ENCODE measurements at regions not wholly inside any gene's neighbourhood (a gene's known extent, or its start where the extent isn't known, plus 50 kb on each side); places are given as distances from the start of the nearest gene placed in this dataset.
A peak's percentile ranks its signal among the peaks of the same experiment; 100 is the strongest.

GRCh38 chr22:48089601-48090331, 1327.3 kb downstream of the TBC1D22A start:
- no peak overlapping the region for H3K27ac ChIP-seq
- H3K4me3 ChIP-seq = no peak overlapping the region
- H3K4me1 ChIP-seq (replicated peaks in 1 of 2) = no peaks in the 10 kb centered on the region
- 0 to 90% (median 36%) methylated on average over 2 to 9 of the region's 19 CpGs; no CpG with 5 or more reads in 4 of the 10 experiments for WGBS, 10 experiments
- in situ Hi-C loops (cut with MboI; ENCODE audit: low pct_unique_long_range_greater_than_20kb in 2 of 9, low sequenced_read_pairs in 9 of 9, unreplicated experiment in 9 of 9) = no loop called here
- peak in 4 of 8 experiments; percentile 45 to 94 (median 82) for ATAC-seq (replicated peaks in 6 of 8)

DNA sequence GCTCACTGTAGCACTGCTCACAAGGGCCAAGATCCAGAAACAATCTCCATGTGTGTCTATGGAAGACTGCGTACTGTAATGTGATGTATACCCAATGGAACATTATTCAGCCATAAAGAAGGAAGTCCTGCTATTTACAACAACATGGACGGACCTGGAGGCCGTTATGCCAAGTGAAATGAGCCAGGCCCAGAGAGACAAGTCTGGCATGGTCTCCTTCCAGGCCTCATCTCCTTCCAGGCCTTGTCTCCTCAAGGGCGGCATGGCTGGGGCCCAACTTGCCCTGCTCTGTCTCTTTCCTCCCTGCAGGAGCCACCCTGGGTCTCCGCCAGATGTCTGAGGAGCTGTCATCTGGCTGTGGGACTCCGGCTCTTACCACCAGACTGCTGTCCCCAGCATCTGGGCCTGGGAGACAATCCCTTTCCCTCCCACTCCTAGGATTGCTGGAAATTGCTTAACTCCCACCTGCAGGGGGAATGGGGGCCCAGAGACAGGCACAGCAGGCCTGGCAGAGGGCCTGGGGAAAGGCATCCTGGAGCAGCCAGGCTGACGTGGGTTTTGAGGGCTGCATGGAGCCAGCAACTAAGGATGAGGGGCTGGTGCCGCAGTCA, 1326.6 kb downstream of the TBC1D22A start:
- 7 to 90% (median 26%) methylated on average over 1 to 4 of the region's 8 CpGs; no CpG with 5 or more reads in 4 of the 10 experiments for WGBS, 10 experiments
- in situ Hi-C loops (cut with MboI; ENCODE audit: low pct_unique_long_range_greater_than_20kb in 2 of 9, low sequenced_read_pairs in 9 of 9, unreplicated experiment in 9 of 9) = no loop called here
- no peak overlapping the region for H3K27ac ChIP-seq

GRCh38 chr22:48088251-48088650, 1325.8 kb downstream of the TBC1D22A start:
- H3K27ac ChIP-seq = no peak overlapping the region
- in situ Hi-C loops (cut with MboI; ENCODE audit: low pct_unique_long_range_greater_than_20kb in 2 of 9, low sequenced_read_pairs in 9 of 9, unreplicated experiment in 9 of 9) = no loop called here
- no peak for ATAC-seq (replicated peaks in 6 of 8)
- 4 to 100% (median 27%) methylated on average over 2 to 5 of the region's 5 CpGs for WGBS, 10 experiments
- no peaks in the 10 kb centered on the region for H3K4me1 ChIP-seq (replicated peaks in 1 of 2)
- H3K4me3 ChIP-seq = no peak overlapping the region

More for the DNA sequence above, 1326.6 kb downstream of the TBC1D22A start:
- no peaks in the 10 kb centered on the region for H3K4me1 ChIP-seq (replicated peaks in 1 of 2)
- no peak for ATAC-seq (replicated peaks in 6 of 8)
- no peak overlapping the region for H3K4me3 ChIP-seq

DNA sequence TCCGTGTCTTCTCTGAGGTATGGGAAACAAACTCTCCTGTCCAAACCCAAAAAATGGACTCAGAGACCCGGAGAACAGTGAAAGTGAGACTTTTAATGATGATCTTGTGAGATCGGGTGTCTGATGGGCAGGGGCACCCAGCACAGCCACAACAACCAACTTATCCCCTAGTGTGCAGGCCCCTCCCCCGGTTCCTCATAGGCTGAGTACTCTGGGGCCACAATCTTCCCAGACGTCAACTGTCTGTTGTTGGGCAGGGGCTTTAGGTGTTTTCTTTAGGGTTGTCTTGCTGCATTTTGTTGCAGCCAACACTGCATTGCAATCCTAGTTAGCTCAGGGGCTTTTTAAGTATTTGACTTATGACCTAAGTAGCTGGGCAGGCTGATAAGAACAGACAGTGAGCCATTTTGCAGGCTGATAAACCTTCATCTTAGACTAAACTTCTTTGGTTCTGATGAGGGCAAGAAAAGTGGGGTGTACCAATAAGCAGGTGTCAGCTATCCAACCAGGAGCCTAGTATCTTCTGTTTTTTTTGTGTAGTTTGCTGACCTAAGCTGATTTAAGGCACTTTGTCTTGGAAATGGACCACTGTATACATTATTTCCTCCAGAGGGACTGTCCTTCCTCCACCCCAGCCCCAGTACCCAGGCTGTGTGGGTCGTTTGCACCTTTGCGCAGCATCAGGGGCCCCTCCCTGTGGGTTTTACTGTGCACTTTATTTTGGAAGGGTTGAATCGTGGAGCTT, 1323.6 kb downstream of the TBC1D22A start:
- H3K4me3 ChIP-seq = no peak overlapping the region
- H3K27ac ChIP-seq = no peak overlapping the region
- 0 to 84% (median 33%) methylated on average over 1 to 7 of the region's 8 CpGs; no CpG with 5 or more reads in 3 of the 10 experiments for WGBS, 10 experiments
- in situ Hi-C loops (cut with MboI; ENCODE audit: low pct_unique_long_range_greater_than_20kb in 2 of 9, low sequenced_read_pairs in 9 of 9, unreplicated experiment in 9 of 9) = no loop called here
- H3K4me1 ChIP-seq (replicated peaks in 1 of 2) = no peaks in the 10 kb centered on the region
- no peak for ATAC-seq (replicated peaks in 6 of 8)

DNA sequence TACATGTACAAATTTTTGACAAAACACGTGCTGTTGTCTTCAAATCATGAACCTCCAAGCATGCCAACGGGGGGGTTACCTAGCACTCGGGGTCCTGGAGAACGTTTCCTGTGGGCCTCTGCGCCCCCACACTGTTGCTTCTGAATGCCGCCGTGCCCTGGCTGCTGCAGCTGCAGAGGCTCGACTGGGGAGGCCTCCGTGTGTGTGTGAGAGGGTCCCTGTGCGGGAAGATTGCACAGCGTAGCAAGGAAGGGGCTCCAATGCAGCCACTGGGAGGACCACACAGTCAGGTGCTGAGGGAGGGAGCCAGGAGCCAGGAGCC, 1322.2 kb downstream of the TBC1D22A start:
- in situ Hi-C loops (cut with MboI; ENCODE audit: low pct_unique_long_range_greater_than_20kb in 2 of 9, low sequenced_read_pairs in 9 of 9, unreplicated experiment in 9 of 9) = no loop called here
- no peak overlapping the region for H3K27ac ChIP-seq
- H3K4me3 ChIP-seq = no peak overlapping the region
- whole genome bisulfite sequencing, 10 experiments = 12 to 80% (median 40%) methylated on average over 1 to 7 of the region's 11 CpGs; no CpG with 5 or more reads in 3 of the 10 experiments
- ATAC-seq (replicated peaks in 6 of 8) = no peak
- H3K4me1 ChIP-seq (replicated peaks in 1 of 2) = no peaks in the 10 kb centered on the region

DNA sequence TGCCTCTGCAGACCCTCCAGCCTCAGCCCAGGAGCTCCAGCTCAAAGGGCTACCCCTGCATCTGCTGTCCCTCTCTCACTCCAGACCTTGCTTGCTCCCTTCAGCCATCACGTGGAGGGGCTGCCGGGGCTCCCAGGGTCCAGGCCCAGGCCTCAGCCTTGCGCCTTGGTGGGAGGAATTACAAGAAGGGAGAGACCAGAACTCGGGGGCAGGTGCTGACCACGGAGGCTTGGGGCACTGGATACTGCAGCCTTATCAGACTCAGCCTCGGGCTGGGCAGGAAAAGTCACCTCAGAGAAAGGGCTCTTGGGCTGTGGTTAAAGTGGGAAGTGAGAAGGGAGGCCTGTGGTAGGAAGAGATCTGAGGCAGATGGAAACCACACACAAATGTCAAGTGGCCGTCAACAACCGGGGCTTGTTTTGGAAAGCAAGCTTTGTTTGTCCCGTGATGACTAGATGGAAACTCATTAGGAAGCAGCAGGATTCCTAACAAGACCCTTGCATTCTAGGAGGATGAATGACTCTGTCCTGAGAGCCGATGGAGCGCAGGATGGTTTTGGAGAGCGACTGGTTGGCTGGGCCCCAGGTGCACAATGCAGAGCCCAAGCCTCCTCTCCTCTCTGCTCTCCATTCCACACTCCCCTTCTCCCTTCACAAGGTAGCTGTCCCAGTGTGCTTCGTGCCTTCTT, 1321.7 kb downstream of the TBC1D22A start:
- ATAC-seq (replicated peaks in 6 of 8) = no peak
- Histone ChIP-seq H3K27ac (no peak overlapping the region), H3K4me1 (replicated peaks in 1 of 2) (no peaks in the 10 kb centered on the region), H3K4me3 (no peak overlapping the region)
- WGBS, 10 experiments = 0 to 100% (median 28%) methylated on average over 1 to 7 of the region's 13 CpGs; no CpG with 5 or more reads in 2 of the 10 experiments
- in situ Hi-C loops (cut with MboI; ENCODE audit: low pct_unique_long_range_greater_than_20kb in 2 of 9, low sequenced_read_pairs in 9 of 9, unreplicated experiment in 9 of 9) = no loop called here

DNA sequence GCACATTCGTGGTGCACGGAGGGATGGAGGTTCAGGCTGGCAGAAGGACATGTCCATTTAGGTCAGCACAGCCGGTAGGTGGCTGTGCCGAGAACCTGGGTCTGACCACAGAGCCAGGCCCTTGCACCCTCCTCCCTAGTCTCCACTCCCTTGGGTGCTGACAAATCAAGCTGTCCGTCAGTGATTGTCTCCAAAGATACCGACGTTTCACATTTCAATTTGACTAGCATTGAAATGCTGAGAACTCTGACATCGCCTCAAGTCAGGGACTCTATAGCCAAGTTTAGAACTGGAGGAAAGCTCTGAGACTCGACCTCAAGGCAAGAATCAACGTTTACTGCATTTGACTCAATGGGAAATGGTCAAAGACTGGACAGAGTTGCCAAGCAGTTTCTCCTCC, 1321.1 kb downstream of the TBC1D22A start:
- in situ Hi-C loops (cut with MboI; ENCODE audit: low pct_unique_long_range_greater_than_20kb in 2 of 9, low sequenced_read_pairs in 9 of 9, unreplicated experiment in 9 of 9) = no loop called here
- no peak for ATAC-seq (replicated peaks in 6 of 8)
- no peaks in the 10 kb centered on the region for H3K4me1 ChIP-seq (replicated peaks in 1 of 2)
- no peak overlapping the region for H3K4me3 ChIP-seq
- no peak overlapping the region for H3K27ac ChIP-seq
- 0 to 89% (median 69%) methylated on average over 1 to 8 of the region's 10 CpGs; no CpG with 5 or more reads in 4 of the 10 experiments for WGBS, 10 experiments

DNA sequence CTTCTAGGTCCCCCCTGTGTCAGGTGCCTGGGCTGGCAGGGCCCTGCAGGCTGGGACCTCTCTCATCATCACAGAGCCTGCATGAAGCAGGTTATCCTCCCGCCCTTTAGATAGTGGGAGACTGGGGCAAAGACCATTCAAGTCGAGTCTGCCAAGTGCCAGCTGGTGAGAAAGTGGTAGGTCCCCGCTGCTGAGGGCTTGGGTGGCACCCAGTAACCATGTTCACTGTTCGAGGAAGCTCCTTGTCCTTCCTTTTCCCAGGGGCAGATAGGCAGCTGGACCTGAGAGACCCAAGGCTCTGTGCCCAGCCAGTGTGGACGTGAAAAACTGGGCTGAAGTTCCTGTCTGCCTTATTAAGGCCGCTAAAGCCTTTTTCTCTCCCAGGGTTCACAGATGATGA, 1319.8 kb downstream of the TBC1D22A start:
- in situ Hi-C loops (cut with MboI; ENCODE audit: low pct_unique_long_range_greater_than_20kb in 2 of 9, low sequenced_read_pairs in 9 of 9, unreplicated experiment in 9 of 9) = no loop called here
- 14 to 75% (median 40%) methylated on average over 1 to 6 of the region's 6 CpGs; no CpG with 5 or more reads in 4 of the 10 experiments for WGBS, 10 experiments
- Histone ChIP-seq H3K4me3 (no peak overlapping the region), H3K4me1 (replicated peaks in 1 of 2) (no peaks in the 10 kb centered on the region), H3K27ac (no peak overlapping the region)
- no peak for ATAC-seq (replicated peaks in 6 of 8)

DNA sequence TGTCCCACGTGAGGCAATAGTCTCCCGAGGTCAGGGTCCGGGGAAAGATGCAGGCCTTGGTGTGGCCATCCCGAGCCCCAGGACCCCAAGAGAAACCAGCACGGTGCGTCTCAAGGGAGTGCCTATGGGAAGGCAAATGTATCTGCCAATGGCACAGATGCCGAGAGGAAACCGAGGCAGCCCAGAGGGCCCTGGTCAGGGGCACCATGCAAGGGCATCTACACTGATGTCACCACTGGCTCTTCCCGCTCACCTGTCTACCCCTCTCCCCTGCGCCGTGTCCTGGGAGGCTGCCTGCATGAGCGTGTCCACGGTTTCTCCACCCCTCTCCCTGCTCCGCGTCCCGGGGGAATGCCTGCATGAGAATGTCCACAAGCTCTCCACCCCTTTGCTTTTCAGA, 1318.8 kb downstream of the TBC1D22A start:
- WGBS, 10 experiments = 21 to 90% (median 54%) methylated on average over 1 to 6 of the region's 16 CpGs; no CpG with 5 or more reads in 3 of the 10 experiments
- no peak for ATAC-seq (replicated peaks in 6 of 8)
- Histone ChIP-seq H3K4me1 (replicated peaks in 1 of 2) (no peaks in the 10 kb centered on the region), H3K27ac (no peak overlapping the region), H3K4me3 (no peak overlapping the region)
- in situ Hi-C loops (cut with MboI; ENCODE audit: low pct_unique_long_range_greater_than_20kb in 2 of 9, low sequenced_read_pairs in 9 of 9, unreplicated experiment in 9 of 9) = no loop called here

DNA sequence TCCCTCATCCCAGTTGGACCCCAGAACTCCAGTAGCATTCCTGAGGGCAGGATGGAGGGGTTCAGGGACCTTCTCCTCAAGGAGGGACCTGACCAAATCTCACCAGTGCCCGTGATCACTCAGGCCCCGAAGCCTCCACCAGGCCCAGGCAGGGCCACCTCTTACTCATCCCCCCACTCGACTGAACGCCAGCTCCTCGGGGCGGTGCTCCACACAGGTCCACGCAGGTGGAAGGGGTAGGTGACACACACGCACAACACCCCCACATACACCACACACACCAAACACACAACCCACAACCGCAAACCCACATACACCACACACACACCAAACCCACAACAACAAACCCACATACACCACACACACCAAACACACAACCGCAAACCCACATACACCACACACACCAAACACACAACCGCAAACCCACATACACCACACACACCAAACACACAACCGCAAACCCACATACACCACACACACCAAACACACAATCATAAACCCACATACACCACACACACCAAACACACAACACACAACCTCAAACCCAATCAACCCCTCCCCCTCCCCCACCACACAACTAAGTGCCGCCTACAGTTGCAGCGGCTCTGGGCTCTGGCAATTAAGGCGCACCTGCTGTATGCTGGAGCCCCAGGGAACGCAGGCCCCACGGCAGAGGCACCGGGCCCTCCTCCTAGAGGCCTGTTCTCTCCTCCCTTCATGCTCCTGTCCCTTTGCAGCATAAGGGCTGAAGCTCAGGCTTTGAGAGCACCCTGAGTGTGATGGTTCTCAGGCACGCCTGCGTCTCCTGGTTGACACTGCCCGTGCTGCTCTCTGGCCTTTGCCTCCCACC, 1318.1 kb downstream of the TBC1D22A start:
- in situ Hi-C loops (cut with MboI; ENCODE audit: low pct_unique_long_range_greater_than_20kb in 2 of 9, low sequenced_read_pairs in 9 of 9, unreplicated experiment in 9 of 9) = no loop called here
- WGBS, 10 experiments = 20 to 92% (median 55%) methylated on average over 1 to 8 of the region's 21 CpGs; no CpG with 5 or more reads in 3 of the 10 experiments
- ATAC-seq (replicated peaks in 6 of 8) = no peak
- Histone ChIP-seq H3K27ac (no peak overlapping the region), H3K4me3 (no peak overlapping the region), H3K4me1 (replicated peaks in 1 of 2) (no peaks in the 10 kb centered on the region)

DNA sequence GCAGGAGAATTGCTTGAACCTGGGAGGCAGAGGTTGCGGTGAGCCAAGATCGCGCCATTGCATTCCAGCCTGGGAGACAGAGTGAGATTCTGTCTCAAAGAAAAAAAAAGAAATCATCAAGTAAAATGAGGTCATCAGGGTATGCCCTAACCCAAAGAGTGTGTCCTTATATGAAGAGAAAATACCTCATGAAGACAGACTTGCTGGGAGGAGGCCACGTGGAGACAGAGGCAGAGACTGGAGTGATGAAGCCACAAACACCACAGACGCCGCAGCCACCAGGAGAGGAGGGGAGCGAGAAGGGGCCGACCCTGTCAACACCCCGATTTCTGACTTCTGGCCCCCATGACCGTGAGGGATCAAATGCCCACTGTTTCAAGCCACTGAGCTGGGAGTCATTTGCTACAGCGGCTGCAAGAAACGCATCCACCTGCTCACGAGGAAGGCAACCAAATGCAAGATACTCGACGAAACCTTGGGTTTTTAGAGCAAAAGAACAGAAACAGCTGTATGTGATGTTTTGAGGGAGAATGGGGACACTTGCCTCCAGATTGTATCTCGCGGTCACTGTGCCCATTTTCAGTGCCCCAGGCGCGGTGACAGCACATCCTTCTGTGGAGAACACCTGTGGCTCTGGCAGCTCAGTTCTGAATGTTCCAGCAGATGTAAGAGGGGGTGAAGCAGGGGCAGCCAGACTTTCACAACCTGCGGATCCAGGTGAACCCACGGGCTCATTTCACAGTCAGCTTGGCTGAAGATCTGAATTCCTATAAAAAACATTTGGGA, 1317.2 kb downstream of the TBC1D22A start:
- in situ Hi-C loops (cut with MboI; ENCODE audit: low pct_unique_long_range_greater_than_20kb in 2 of 9, low sequenced_read_pairs in 9 of 9, unreplicated experiment in 9 of 9) = no loop called here
- no peak for ATAC-seq (replicated peaks in 6 of 8)
- 36 to 92% (median 71%) methylated on average over 1 to 16 of the region's 21 CpGs; no CpG with 5 or more reads in 2 of the 10 experiments for WGBS, 10 experiments
- H3K4me1 ChIP-seq (replicated peaks in 1 of 2) = no peaks in the 10 kb centered on the region
- no peak overlapping the region for H3K27ac ChIP-seq
- no peak overlapping the region for H3K4me3 ChIP-seq

- in situ Hi-C loops (cut with MboI; ENCODE audit: low pct_unique_long_range_greater_than_20kb in 2 of 9, low sequenced_read_pairs in 9 of 9, unreplicated experiment in 9 of 9) = no loop called here
- Histone ChIP-seq H3K4me3 (no peak overlapping the region), H3K4me1 (replicated peaks in 1 of 2) (no peaks in the 10 kb centered on the region), H3K27ac (no peak overlapping the region)
- ATAC-seq (replicated peaks in 6 of 8) = no peak
- WGBS, 10 experiments = 0 to 86% (median 33%) methylated on average over 2 to 5 of the region's 5 CpGs; no CpG with 5 or more reads in 5 of the 10 experiments
Observed at GRCh38 chr22:48078825-48079224, 1316.4 kb downstream of the TBC1D22A start.
